ENCODE measurements at regions not wholly inside any gene's neighbourhood (a gene's known extent, or its start where the extent isn't known, plus 50 kb on each side); places are given as distances from the start of the nearest gene placed in this dataset.
A peak's percentile ranks its signal among the peaks of the same experiment; 100 is the strongest.

DNA sequence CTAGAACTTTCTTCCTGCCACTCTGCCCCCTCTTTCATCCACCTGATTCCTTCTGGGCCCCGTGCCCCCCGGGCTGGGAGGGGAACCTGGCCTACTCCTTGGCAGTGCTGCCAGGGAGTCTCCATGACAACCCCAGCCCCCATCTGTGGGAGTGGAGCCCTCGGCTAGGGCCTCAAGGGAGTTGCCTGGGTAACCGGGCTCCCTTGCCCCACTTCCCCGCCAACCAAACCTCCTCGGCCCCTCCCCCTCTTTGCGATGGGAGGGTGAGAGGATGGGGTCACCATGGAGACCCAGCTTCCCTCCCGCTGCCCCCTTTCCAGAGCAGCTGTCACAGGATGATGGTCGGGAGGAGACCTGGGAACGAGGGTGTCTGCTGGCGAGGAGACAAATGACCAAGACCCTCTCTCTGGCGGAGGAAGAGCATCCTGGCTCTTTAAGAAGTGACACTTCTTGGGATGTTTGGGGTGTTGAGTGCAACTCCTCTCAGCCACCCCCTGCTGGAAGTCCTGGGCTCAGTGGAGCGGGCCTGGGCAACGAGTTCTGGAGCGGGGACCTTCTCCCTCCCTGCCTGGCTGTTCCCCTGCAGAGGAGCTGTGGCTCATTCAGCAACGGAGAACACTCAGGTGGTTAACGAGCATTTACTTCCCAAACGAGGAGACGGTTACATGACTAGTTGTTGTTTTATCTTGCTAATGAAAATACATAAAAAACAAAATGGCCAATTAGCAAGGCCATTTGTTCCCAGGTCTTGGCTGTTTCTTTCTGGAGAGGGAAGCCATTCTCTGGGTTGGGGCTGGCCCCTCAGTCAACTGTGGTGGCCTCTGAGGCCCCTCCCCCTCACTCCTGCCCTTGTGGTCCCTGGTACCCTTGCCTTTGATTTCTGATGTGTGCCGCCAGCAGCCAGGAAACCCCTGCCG, 82.8 kb downstream of the UBIAD1 start:
- DNase-seq: peak; percentile 52
- H3K9me3 ChIP-seq: no peaks in the 10 kb centered on the region

DNA sequence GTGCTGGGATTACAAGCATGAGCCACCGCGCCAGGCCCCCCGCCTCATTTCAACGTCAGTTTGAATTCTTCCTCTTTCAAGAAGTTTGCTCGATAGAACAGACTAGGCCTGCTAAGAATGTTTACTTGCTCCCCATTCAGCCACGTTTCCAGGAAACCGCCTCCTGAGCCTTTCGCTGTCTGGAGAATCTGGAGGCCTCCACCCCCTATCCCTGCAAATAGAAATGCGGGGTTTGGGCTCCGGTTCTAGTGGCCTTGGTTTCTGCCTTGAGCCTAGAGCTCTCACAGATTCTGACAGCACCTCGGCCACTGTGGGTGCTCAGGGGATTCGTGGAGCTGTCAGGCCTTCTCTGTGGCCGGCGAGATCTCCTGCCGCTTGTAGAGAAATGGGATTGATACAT, 84.3 kb downstream of the UBIAD1 start:
- Histone ChIP-seq H2AFZ (ENCODE audit: low read depth) (no peak overlapping the region), H3K9me2 (no peaks in the 10 kb centered on the region), H3K27ac (ENCODE audit: low read depth in 2 of 2, low read length in 1 of 2) (no peak overlapping the region), H3K36me3 (replicated peaks in 1 of 2; ENCODE audit: control insufficient read depth in 1 of 2, insufficient read depth in 2 of 2, low read length in 1 of 2) (no peaks in the 10 kb centered on the region), H4K20me1 (ENCODE audit: insufficient read depth) (no peaks in the 10 kb centered on the region), H3K4me3 (ENCODE audit: low read depth in 2 of 2, low read length in 1 of 2) (no peak overlapping the region), H3K4me1 (ENCODE audit: control insufficient read depth in 1 of 2, insufficient read depth in 2 of 2, low read depth in 1 of 2, low read length in 1 of 2) (peaks cover 0 to 11% of the 10 kb centered on the region in 2 experiments; a peak in 1 of 4 replicates), H3K79me2 (ENCODE audit: insufficient read depth) (no peaks in the 10 kb centered on the region), H3K4me2 (no peak overlapping the region), H3K27me3 (ENCODE audit: insufficient read depth) (0 out of 2 replicates have a peak, but pooled peaks cover 9% of the 10 kb centered on the region), H3K9me3 (no peaks in the 10 kb centered on the region), H3K9ac (no peak overlapping the region), H3F3A (replicated peaks; ENCODE audit: insufficient read depth) (no peaks in the 10 kb centered on the region)
- WGBS (ENCODE audit: low lambda C conversion rate): 55% methylated on average over 11 of the region's 15 CpGs
- CTCF ChIA-PET: interaction anchor here (1.4 kb wide), 1 partner anchor 14 kb away, joined by 4 read pairs; no protein-coding TSS in a partner anchor
- no peak for DNase-seq
- POLR2A ChIA-PET: no interaction called here
- no peak for TF ChIP-seq GABPA (IDR thresholded peaks at IDR 0.05; ENCODE audit: low read depth)
- TF ChIP-seq TAF1 (IDR thresholded peaks at IDR 0.05; ENCODE audit: borderline replicate concordance, low read depth, low read length): no peak
- TF ChIP-seq, protein P1, sequence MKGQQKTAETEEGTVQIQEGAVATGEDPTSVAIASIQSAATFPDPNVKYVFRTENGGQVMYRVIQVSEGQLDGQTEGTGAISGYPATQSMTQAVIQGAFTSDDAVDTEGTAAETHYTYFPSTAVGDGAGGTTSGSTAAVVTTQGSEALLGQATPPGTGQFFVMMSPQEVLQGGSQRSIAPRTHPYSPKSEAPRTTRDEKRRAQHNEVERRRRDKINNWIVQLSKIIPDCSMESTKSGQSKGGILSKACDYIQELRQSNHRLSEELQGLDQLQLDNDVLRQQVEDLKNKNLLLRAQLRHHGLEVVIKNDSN (IDR thresholded peaks at IDR 0.05; ENCODE audit: borderline replicate concordance, low read depth): no peak
- TF ChIP-seq, protein P2, sequence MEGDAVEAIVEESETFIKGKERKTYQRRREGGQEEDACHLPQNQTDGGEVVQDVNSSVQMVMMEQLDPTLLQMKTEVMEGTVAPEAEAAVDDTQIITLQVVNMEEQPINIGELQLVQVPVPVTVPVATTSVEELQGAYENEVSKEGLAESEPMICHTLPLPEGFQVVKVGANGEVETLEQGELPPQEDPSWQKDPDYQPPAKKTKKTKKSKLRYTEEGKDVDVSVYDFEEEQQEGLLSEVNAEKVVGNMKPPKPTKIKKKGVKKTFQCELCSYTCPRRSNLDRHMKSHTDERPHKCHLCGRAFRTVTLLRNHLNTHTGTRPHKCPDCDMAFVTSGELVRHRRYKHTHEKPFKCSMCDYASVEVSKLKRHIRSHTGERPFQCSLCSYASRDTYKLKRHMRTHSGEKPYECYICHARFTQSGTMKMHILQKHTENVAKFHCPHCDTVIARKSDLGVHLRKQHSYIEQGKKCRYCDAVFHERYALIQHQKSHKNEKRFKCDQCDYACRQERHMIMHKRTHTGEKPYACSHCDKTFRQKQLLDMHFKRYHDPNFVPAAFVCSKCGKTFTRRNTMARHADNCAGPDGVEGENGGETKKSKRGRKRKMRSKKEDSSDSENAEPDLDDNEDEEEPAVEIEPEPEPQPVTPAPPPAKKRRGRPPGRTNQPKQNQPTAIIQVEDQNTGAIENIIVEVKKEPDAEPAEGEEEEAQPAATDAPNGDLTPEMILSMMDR (IDR thresholded peaks at IDR 0.05): no peak
- TF ChIP-seq FOXM1 (IDR thresholded peaks at IDR 0.05; ENCODE audit: low read depth): no peak
- TF ChIP-seq, protein P3, sequence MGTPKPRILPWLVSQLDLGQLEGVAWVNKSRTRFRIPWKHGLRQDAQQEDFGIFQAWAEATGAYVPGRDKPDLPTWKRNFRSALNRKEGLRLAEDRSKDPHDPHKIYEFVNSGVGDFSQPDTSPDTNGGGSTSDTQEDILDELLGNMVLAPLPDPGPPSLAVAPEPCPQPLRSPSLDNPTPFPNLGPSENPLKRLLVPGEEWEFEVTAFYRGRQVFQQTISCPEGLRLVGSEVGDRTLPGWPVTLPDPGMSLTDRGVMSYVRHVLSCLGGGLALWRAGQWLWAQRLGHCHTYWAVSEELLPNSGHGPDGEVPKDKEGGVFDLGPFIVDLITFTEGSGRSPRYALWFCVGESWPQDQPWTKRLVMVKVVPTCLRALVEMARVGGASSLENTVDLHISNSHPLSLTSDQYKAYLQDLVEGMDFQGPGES (IDR thresholded peaks at IDR 0.05; ENCODE audit: low read depth, low read length): no peak
- TF ChIP-seq YY1 (IDR thresholded peaks at IDR 0.05; ENCODE audit: low read depth): no peak
- no peak for TF ChIP-seq NFIC (IDR thresholded peaks at IDR 0.05; ENCODE audit: borderline replicate concordance)
- no peak for TF ChIP-seq ELF1 (IDR thresholded peaks at IDR 0.05)
- no peak for TF ChIP-seq RAD21 (IDR thresholded peaks at IDR 0.05; ENCODE audit: low read length)
- TF ChIP-seq, protein P4, sequence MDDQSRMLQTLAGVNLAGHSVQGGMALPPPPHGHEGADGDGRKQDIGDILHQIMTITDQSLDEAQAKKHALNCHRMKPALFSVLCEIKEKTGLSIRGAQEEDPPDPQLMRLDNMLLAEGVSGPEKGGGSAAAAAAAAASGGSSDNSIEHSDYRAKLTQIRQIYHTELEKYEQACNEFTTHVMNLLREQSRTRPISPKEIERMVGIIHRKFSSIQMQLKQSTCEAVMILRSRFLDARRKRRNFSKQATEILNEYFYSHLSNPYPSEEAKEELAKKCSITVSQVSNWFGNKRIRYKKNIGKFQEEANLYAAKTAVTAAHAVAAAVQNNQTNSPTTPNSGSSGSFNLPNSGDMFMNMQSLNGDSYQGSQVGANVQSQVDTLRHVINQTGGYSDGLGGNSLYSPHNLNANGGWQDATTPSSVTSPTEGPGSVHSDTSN (IDR thresholded peaks at IDR 0.05): no peak
- TF ChIP-seq TEAD4 (IDR thresholded peaks at IDR 0.05; ENCODE audit: borderline replicate concordance, insufficient read depth): no peak

More for the DNA sequence above, 82.8 kb downstream of the UBIAD1 start:
- Histone ChIP-seq H3K4me1 (ENCODE audit: control insufficient read depth in 1 of 2, insufficient read depth in 2 of 2, low read depth in 1 of 2, low read length in 1 of 2) (peaks cover 0 to 11% of the 10 kb centered on the region in 2 experiments; a peak in 1 of 4 replicates), H4K20me1 (ENCODE audit: insufficient read depth) (no peaks in the 10 kb centered on the region), H2AFZ (ENCODE audit: low read depth) (no peak overlapping the region), H3K27me3 (ENCODE audit: insufficient read depth) (0 out of 2 replicates have a peak, but pooled peaks cover 9% of the 10 kb centered on the region), H3K79me2 (ENCODE audit: insufficient read depth) (no peaks in the 10 kb centered on the region), H3K9ac (no peak overlapping the region), H3K4me2 (no peak overlapping the region), H3K36me3 (replicated peaks in 1 of 2; ENCODE audit: control insufficient read depth in 1 of 2, insufficient read depth in 2 of 2, low read length in 1 of 2) (no peaks in the 10 kb centered on the region), H3K4me3 (ENCODE audit: low read depth in 2 of 2, low read length in 1 of 2) (no peak overlapping the region), H3K9me2 (no peaks in the 10 kb centered on the region), H3K27ac (ENCODE audit: low read depth in 2 of 2, low read length in 1 of 2) (no peak overlapping the region), H3F3A (replicated peaks; ENCODE audit: insufficient read depth) (no peaks in the 10 kb centered on the region)
- CTCF ChIA-PET: interaction anchor here (0.9 to 1.0 kb wide), 3 partner anchors 114 to 290 kb away, joined by 3 to 4 read pairs (median 3); partner anchors contain the start of gene DISP3
- POLR2A ChIA-PET: no interaction called here
- no peak for TF ChIP-seq ELF1 (IDR thresholded peaks at IDR 0.05)
- TF ChIP-seq TAF1 (IDR thresholded peaks at IDR 0.05; ENCODE audit: borderline replicate concordance, low read depth, low read length): no peak
- TF ChIP-seq, protein P5, sequence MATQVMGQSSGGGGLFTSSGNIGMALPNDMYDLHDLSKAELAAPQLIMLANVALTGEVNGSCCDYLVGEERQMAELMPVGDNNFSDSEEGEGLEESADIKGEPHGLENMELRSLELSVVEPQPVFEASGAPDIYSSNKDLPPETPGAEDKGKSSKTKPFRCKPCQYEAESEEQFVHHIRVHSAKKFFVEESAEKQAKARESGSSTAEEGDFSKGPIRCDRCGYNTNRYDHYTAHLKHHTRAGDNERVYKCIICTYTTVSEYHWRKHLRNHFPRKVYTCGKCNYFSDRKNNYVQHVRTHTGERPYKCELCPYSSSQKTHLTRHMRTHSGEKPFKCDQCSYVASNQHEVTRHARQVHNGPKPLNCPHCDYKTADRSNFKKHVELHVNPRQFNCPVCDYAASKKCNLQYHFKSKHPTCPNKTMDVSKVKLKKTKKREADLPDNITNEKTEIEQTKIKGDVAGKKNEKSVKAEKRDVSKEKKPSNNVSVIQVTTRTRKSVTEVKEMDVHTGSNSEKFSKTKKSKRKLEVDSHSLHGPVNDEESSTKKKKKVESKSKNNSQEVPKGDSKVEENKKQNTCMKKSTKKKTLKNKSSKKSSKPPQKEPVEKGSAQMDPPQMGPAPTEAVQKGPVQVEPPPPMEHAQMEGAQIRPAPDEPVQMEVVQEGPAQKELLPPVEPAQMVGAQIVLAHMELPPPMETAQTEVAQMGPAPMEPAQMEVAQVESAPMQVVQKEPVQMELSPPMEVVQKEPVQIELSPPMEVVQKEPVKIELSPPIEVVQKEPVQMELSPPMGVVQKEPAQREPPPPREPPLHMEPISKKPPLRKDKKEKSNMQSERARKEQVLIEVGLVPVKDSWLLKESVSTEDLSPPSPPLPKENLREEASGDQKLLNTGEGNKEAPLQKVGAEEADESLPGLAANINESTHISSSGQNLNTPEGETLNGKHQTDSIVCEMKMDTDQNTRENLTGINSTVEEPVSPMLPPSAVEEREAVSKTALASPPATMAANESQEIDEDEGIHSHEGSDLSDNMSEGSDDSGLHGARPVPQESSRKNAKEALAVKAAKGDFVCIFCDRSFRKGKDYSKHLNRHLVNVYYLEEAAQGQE (IDR thresholded peaks at IDR 0.05; ENCODE audit: low read depth, low read length): no peak
- no peak for TF ChIP-seq EZH2phosphoT487 (IDR thresholded peaks at IDR 0.05; ENCODE audit: borderline replicate concordance, low read depth)
- TF ChIP-seq, protein P6, sequence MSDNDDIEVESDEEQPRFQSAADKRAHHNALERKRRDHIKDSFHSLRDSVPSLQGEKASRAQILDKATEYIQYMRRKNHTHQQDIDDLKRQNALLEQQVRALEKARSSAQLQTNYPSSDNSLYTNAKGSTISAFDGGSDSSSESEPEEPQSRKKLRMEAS (IDR thresholded peaks at IDR 0.05; ENCODE audit: low read depth): no peak
- no peak for TF ChIP-seq SMC3 (IDR thresholded peaks at IDR 0.05; ENCODE audit: low read depth, low read length)
- WGBS (ENCODE audit: low lambda C conversion rate): 54% methylated on average over 10 of the region's 21 CpGs
